K562 (cell line): ENCODE measurements at regions not wholly inside any gene's neighbourhood (a gene's known extent, or its start where the extent isn't known, plus 50 kb on each side); places are given as distances from the start of the nearest gene placed in this dataset.
"Not testable (repeated sequence)": the region's sequence is repeated elsewhere in the genome, so short reads cannot be mapped to it uniquely, and the experiment has no call there.

ENCODE experiments used
- ADNP ChIP-seq: fragments of 200-800 bp; sonication (Bioruptor generic); IDR thresholded peaks from 2 replicates; pipeline ENCODE4 v1.6.1; 2016; ENCODE audit warnings: missing genetic modification characterization, missing compliant biosample characterization
- ARID3A ChIP-seq: IDR thresholded peaks from 2 replicates; pipeline ENCODE4 v1.6.1; 2012; ENCODE audit warnings: low read depth, low read length, improper control_type of control experiment, borderline replicate concordance
- SRF ChIP-seq, 2 experiments: fragments of 250-450, 450-650 bp in 1 of 2; sonication (Bioruptor Pico) in 1 of 2; sonication (generic) in 1 of 2; formaldehyde crosslinking; IDR thresholded peaks; 2 replicates each; pipeline versions ENCODE4 v1.5.0 to v1.5.1; 2020 to 2022; ENCODE audit warnings: mild to moderate bottlenecking in 1 of 2, missing genetic modification reagents in 1 of 2
- SRSF7 ChIP-seq: fragments of 200-400 bp; formaldehyde crosslinking; optimal IDR thresholded peaks from 2 replicates; pipeline ENCODE3; 2017; ENCODE audit warnings: mild to moderate bottlenecking, low read depth, low read length
- ZHX1 ChIP-seq: fragments of 150-350 bp; conservative IDR thresholded peaks from 2 replicates; pipeline ENCODE4 v1.6.1; 2014; ENCODE audit warnings: low read length
- ZKSCAN1 ChIP-seq: fragments of 150-350 bp; IDR thresholded peaks from 2 replicates; pipeline ENCODE4 v1.6.1; 2016; ENCODE audit warnings: low read depth, low read length
- ZNF707 ChIP-seq: fragments of 250-450 bp; sonication (Bioruptor Pico); conservative IDR thresholded peaks from 2 replicates; pipeline ENCODE4 v1.8.0; 2022; ENCODE audit warnings: inconsistent platforms, mild to moderate bottlenecking, moderate library complexity

GRCh38 chr14:105707723-105708151 is 181.4 kb downstream of the TMEM121 start:
- TF ChIP-seq ARID3A; ADNP (tag); ZHX1; ZKSCAN1; SRSF7; ZNF707 (CRISPR knock-in tag); SRF (CRISPR knock-in tag; IDR thresholded peaks at IDR 0.05): not testable (repeated sequence)
